Ascending aorta (tissue), 2 donors: ENCODE measurements at regions not wholly inside any gene's neighbourhood (a gene's known extent, or its start where the extent isn't known, plus 50 kb on each side); places are given as distances from the start of the nearest gene placed in this dataset.

Experiments
- DNase-seq, 2 donors: peaks; one replicate each; pipeline ENCODE4 v3.0.0-alpha.2; 2019; ENCODE audit warnings: low spot score in 2 of 2
- H3K27ac ChIP-seq, 2 donors: fragments of 200-600 bp; sonication (generic); one replicate each; pipeline ENCODE4 v1.5.1; 2016 to 2017; ENCODE audit warnings: mild to moderate bottlenecking in 1 of 2
- H3K27me3 ChIP-seq: fragments of 200-600 bp; sonication (generic); one replicate; pipeline ENCODE4 v1.5.1; 2017
- H3K36me3 ChIP-seq, 2 donors: fragments of 200-600 bp; sonication (generic); one replicate each; pipeline ENCODE4 v1.5.1; 2016
- H3K4me1 ChIP-seq, 2 donors: fragments of 200-600 bp; sonication (generic); one replicate each; pipeline ENCODE4 v1.5.1; 2016 to 2017; ENCODE audit warnings: mild to moderate bottlenecking in 1 of 2
- H3K4me3 ChIP-seq, 2 donors: fragments of 200-600 bp; sonication (generic); one replicate each; pipeline ENCODE4 v1.5.1; 2016 to 2017; ENCODE audit warnings: mild to moderate bottlenecking in 1 of 2
- H3K9me3 ChIP-seq, 2 donors: fragments of 200-600 bp; sonication (generic); one replicate each; pipeline ENCODE4 v1.5.1; 2016
- CTCF ChIP-seq, 3 experiments: fragments of 200-600 bp in 2 of 3; fragments of 450-650 bp in 1 of 3; sonication (generic) in 2 of 3; IDR thresholded peaks; one replicate each; pipeline ENCODE4 v1.5.1; 2016 to 2019; ENCODE audit warnings: antibody characterized with exemption in 3 of 3, mild to moderate bottlenecking in 1 of 3, moderate library complexity in 1 of 3
- intact Hi-C: fragments of 100-400 bp; cut with DNase I; formaldehyde crosslinking; loops from one replicate; pipeline ENCODE4 v1.15.1; 2023

GRCh38 chr1:185400052-185400451, 83.0 kb upstream of the IVNS1ABP start:
- no peak for DNase-seq
- no peaks in the 10 kb centered on the region for H3K36me3 ChIP-seq
- intact Hi-C loops: no loop called here
- H3K4me3 ChIP-seq: no peak overlapping the region
- no peaks in the 10 kb centered on the region for H3K27me3 ChIP-seq
- TF ChIP-seq CTCF (IDR thresholded peaks at IDR 0.05): no peak
- no peaks in the 10 kb centered on the region for H3K4me1 ChIP-seq
- peak overlapping the region in 1 of 2 donors; percentile 47 for H3K27ac ChIP-seq
- no peaks in the 10 kb centered on the region for H3K9me3 ChIP-seq

- Histone ChIP-seq H3K27ac (no peak overlapping the region), H3K27me3 (no peaks in the 10 kb centered on the region), H3K36me3 (no peaks in the 10 kb centered on the region), H3K9me3 (no peaks in the 10 kb centered on the region), H3K4me1 (no peaks in the 10 kb centered on the region), H3K4me3 (no peak overlapping the region)
- intact Hi-C loops: no loop called here
- TF ChIP-seq CTCF (IDR thresholded peaks at IDR 0.05): no peak
- DNase-seq: no peak
These were observed 81.6 kb upstream of the IVNS1ABP start for GRCh38 chr1:185398599-185398998.

- no peak for TF ChIP-seq CTCF (IDR thresholded peaks at IDR 0.05)
- no peak for DNase-seq
- no peaks in the 10 kb centered on the region for H3K36me3 ChIP-seq
- H3K4me3 ChIP-seq: no peak overlapping the region
- intact Hi-C loops: no loop called here
- no peaks in the 10 kb centered on the region for H3K4me1 ChIP-seq
- H3K27ac ChIP-seq: no peak overlapping the region
- H3K9me3 ChIP-seq: no peaks in the 10 kb centered on the region
- no peaks in the 10 kb centered on the region for H3K27me3 ChIP-seq
These were observed 81.0 kb upstream of the IVNS1ABP start for GRCh38 chr1:185398022-185398421.

- TF ChIP-seq CTCF (IDR thresholded peaks at IDR 0.05): no peak
These were observed 80.1 kb upstream of the IVNS1ABP start for GRCh38 chr1:185397183-185397582.

GRCh38 chr1:185396126-185396525, 79.1 kb upstream of the IVNS1ABP start:
- no peak for DNase-seq
- H3K27me3 ChIP-seq: no peaks in the 10 kb centered on the region
- H3K9me3 ChIP-seq: no peaks in the 10 kb centered on the region
- intact Hi-C loops: no loop called here
- no peak overlapping the region for H3K27ac ChIP-seq
- no peak overlapping the region for H3K4me3 ChIP-seq
- no peak for TF ChIP-seq CTCF (IDR thresholded peaks at IDR 0.05)
- H3K4me1 ChIP-seq: no peaks in the 10 kb centered on the region
- no peaks in the 10 kb centered on the region for H3K36me3 ChIP-seq

More at GRCh38 chr1:185397183-185397582, 80.1 kb upstream of the IVNS1ABP start:
- H3K27me3 ChIP-seq: no peaks in the 10 kb centered on the region
- intact Hi-C loops: no loop called here
- H3K36me3 ChIP-seq: no peaks in the 10 kb centered on the region
- no peaks in the 10 kb centered on the region for H3K4me1 ChIP-seq
- H3K4me3 ChIP-seq: no peak overlapping the region
- no peak overlapping the region for H3K27ac ChIP-seq
- no peaks in the 10 kb centered on the region for H3K9me3 ChIP-seq
- DNase-seq: no peak

GRCh38 chr1:185393815-185394214, 76.8 kb upstream of the IVNS1ABP start:
- no peaks in the 10 kb centered on the region for H3K36me3 ChIP-seq
- no peaks in the 10 kb centered on the region for H3K4me1 ChIP-seq
- no peak overlapping the region for H3K4me3 ChIP-seq
- H3K27ac ChIP-seq: no peak overlapping the region
- no peak for TF ChIP-seq CTCF (IDR thresholded peaks at IDR 0.05)
- intact Hi-C loops: no loop called here
- no peaks in the 10 kb centered on the region for H3K27me3 ChIP-seq
- no peaks in the 10 kb centered on the region for H3K9me3 ChIP-seq
- no peak for DNase-seq
